HUES6 (cell line): ENCODE measurements at regions not wholly inside any gene's neighbourhood (a gene's known extent, or its start where the extent isn't known, plus 50 kb on each side); places are given as distances from the start of the nearest gene placed in this dataset.
A peak's percentile ranks its signal among the peaks of the same experiment; 100 is the strongest.

ENCODE experiments used
- H3K27ac ChIP-seq: 2 replicates; pipeline ENCODE4 v1.7.0; 2013; ENCODE audit warnings: low read depth, mild to moderate bottlenecking, low read length, inconsistent platforms
- H3K27me3 ChIP-seq: 2 replicates; pipeline ENCODE4 v1.6.1; 2013; ENCODE audit warnings: low read length; ENCODE audit not compliant: control insufficient read depth, insufficient read depth
- H3K36me3 ChIP-seq: 2 replicates; pipeline ENCODE4 v1.6.1; 2013; ENCODE audit warnings: low read length; ENCODE audit not compliant: control insufficient read depth, insufficient read depth
- H3K4me1 ChIP-seq: 2 replicates; pipeline ENCODE4 v1.6.1; 2013; ENCODE audit warnings: low read length; ENCODE audit not compliant: control insufficient read depth, insufficient read depth
- H3K4me3 ChIP-seq: 2 replicates; pipeline ENCODE4 v1.5.1; 2013; ENCODE audit warnings: low read depth, low read length
- H3K9ac ChIP-seq: one replicate; pipeline ENCODE4 v1.6.1; 2013; ENCODE audit warnings: mild to moderate bottlenecking, low read length
- H3K9me3 ChIP-seq: 2 replicates; pipeline ENCODE4 v1.6.1; 2013; ENCODE audit warnings: low read depth, low read length; ENCODE audit not compliant: control insufficient read depth, insufficient read depth

- Histone ChIP-seq H3K36me3 (no peaks in the 10 kb centered on the region), H3K4me1 (peaks cover 30% of the 10 kb centered on the region), H3K9ac (peak overlapping the region; percentile 33), H3K4me3 (peak overlapping the region; percentile 8; the same call in 1 of the 2 replicates), H3K27ac (peak overlapping the region; percentile 78), H3K27me3 (no peaks in the 10 kb centered on the region), H3K9me3 (no peaks in the 10 kb centered on the region)
Observed at GRCh38 chr6:18753076-18753475, 365.9 kb downstream of the RNF144B start.

- Histone ChIP-seq H3K4me3 (no peak overlapping the region), H3K4me1 (no peaks in the 10 kb centered on the region), H3K36me3 (no peaks in the 10 kb centered on the region), H3K9me3 (0 out of 2 replicates have a peak, but pooled peaks cover 5% of the 10 kb centered on the region), H3K27me3 (no peaks in the 10 kb centered on the region), H3K27ac (no peak overlapping the region), H3K9ac (no peak overlapping the region)
Observed at GRCh38 chr6:18763086-18763485, 375.9 kb downstream of the RNF144B start.

- H3K27ac ChIP-seq = no peak overlapping the region
- peaks cover 5% of the 10 kb centered on the region; the same call in 1 of the 2 replicates for H3K9me3 ChIP-seq
- H3K4me3 ChIP-seq = no peak overlapping the region
- H3K9ac ChIP-seq = no peak overlapping the region
- H3K4me1 ChIP-seq = no peaks in the 10 kb centered on the region
- H3K27me3 ChIP-seq = no peaks in the 10 kb centered on the region
- no peaks in the 10 kb centered on the region for H3K36me3 ChIP-seq
Observed at GRCh38 chr6:18784794-18785193, 397.6 kb downstream of the RNF144B start.

GRCh38 chr6:18785810-18786490 is 398.8 kb downstream of the RNF144B start:
- Histone ChIP-seq H3K27me3 (no peaks in the 10 kb centered on the region), H3K36me3 (no peaks in the 10 kb centered on the region), H3K9ac (no peak overlapping the region), H3K27ac (no peak overlapping the region), H3K4me1 (no peaks in the 10 kb centered on the region), H3K9me3 (peaks cover 5% of the 10 kb centered on the region; the same call in 1 of the 2 replicates), H3K4me3 (no peak overlapping the region)

- Histone ChIP-seq H3K4me3 (no peak overlapping the region), H3K9me3 (no peaks in the 10 kb centered on the region), H3K27me3 (no peaks in the 10 kb centered on the region), H3K27ac (no peak overlapping the region), H3K9ac (no peak overlapping the region), H3K4me1 (0 out of 2 replicates have a peak, but pooled peaks cover 4% of the 10 kb centered on the region), H3K36me3 (no peaks in the 10 kb centered on the region)
Observed at GRCh38 chr6:18792866-18793265, 405.7 kb downstream of the RNF144B start.

GRCh38 chr6:18795726-18796125 is 408.6 kb downstream of the RNF144B start:
- Histone ChIP-seq H3K36me3 (no peaks in the 10 kb centered on the region), H3K9me3 (no peaks in the 10 kb centered on the region), H3K4me3 (no peak overlapping the region), H3K9ac (no peak overlapping the region), H3K27ac (no peak overlapping the region), H3K4me1 (0 out of 2 replicates have a peak, but pooled peaks cover 4% of the 10 kb centered on the region), H3K27me3 (no peaks in the 10 kb centered on the region)

GRCh38 chr6:18820725-18821124 is 433.6 kb downstream of the RNF144B start:
- Histone ChIP-seq H3K4me1 (no peaks in the 10 kb centered on the region), H3K9ac (no peak overlapping the region), H3K27ac (no peak overlapping the region), H3K27me3 (no peaks in the 10 kb centered on the region), H3K4me3 (no peak overlapping the region), H3K9me3 (peaks cover 16% of the 10 kb centered on the region), H3K36me3 (no peaks in the 10 kb centered on the region)

- no peaks in the 10 kb centered on the region for H3K27me3 ChIP-seq
- H3K27ac ChIP-seq = no peak overlapping the region
- peaks cover 16% of the 10 kb centered on the region for H3K9me3 ChIP-seq
- H3K4me1 ChIP-seq = 0 out of 2 replicates have a peak, but pooled peaks cover 3% of the 10 kb centered on the region
- no peaks in the 10 kb centered on the region for H3K36me3 ChIP-seq
- no peak overlapping the region for H3K4me3 ChIP-seq
- no peak overlapping the region for H3K9ac ChIP-seq
Observed at GRCh38 chr6:18823782-18824386, 436.7 kb downstream of the RNF144B start.

GRCh38 chr6:18829272-18829870 is 442.2 kb downstream of the RNF144B start:
- Histone ChIP-seq H3K9ac (no peak overlapping the region), H3K27ac (no peak overlapping the region), H3K9me3 (no peaks in the 10 kb centered on the region), H3K4me1 (0 out of 2 replicates have a peak, but pooled peaks cover 3% of the 10 kb centered on the region), H3K36me3 (no peaks in the 10 kb centered on the region), H3K4me3 (no peak overlapping the region), H3K27me3 (no peaks in the 10 kb centered on the region)

GRCh38 chr6:18835976-18836375 is 448.8 kb downstream of the RNF144B start:
- Histone ChIP-seq H3K4me3 (no peak overlapping the region), H3K4me1 (no peaks in the 10 kb centered on the region), H3K9ac (no peak overlapping the region), H3K27me3 (no peaks in the 10 kb centered on the region), H3K36me3 (no peaks in the 10 kb centered on the region), H3K27ac (no peak overlapping the region), H3K9me3 (no peaks in the 10 kb centered on the region)

GRCh38 chr6:18837013-18837412 is 449.9 kb downstream of the RNF144B start:
- Histone ChIP-seq H3K4me3 (no peak overlapping the region), H3K27me3 (no peaks in the 10 kb centered on the region), H3K9ac (no peak overlapping the region), H3K4me1 (no peaks in the 10 kb centered on the region), H3K9me3 (no peaks in the 10 kb centered on the region), H3K36me3 (no peaks in the 10 kb centered on the region), H3K27ac (no peak overlapping the region)
